Bronchial epithelial cell (primary cell): ENCODE measurements at regions not wholly inside any gene's neighbourhood (a gene's known extent, or its start where the extent isn't known, plus 50 kb on each side); places are given as distances from the start of the nearest gene placed in this dataset.
"Not testable (repeated sequence)": the region's sequence is repeated elsewhere in the genome, so short reads cannot be mapped to it uniquely, and the experiment has no call there.

Source experiments
- DNase-seq: peaks from one replicate; pipeline ENCODE4 v3.0.0-alpha.2; 2010; ENCODE audit warnings: low read depth
- FAIRE-seq: peaks from 2 replicates; lab custom pipeline; 2011; peaks lifted over from hg19 to GRCh38; lab: Jason Lieb, UNC
- H3K27me3 ChIP-seq: 2 replicates; pipeline ENCODE4 v1.5.1; 2011; ENCODE audit warnings: low read length; ENCODE audit not compliant: control insufficient read depth, insufficient read depth
- H3K36me3 ChIP-seq: 2 replicates; pipeline ENCODE4 v1.5.1; 2011; ENCODE audit warnings: low read length; ENCODE audit not compliant: control insufficient read depth, insufficient read depth
- H3K4me3 ChIP-seq: 2 replicates; pipeline ENCODE4 v1.5.1; 2011; ENCODE audit warnings: mild to moderate bottlenecking, low read depth, low read length, control low read depth
- TF ChIP-seq, protein P1 (sequence below): IDR thresholded peaks from 2 replicates; pipeline ENCODE4 v1.5.1; 2011; ENCODE audit warnings: mild to moderate bottlenecking, moderate library complexity, low read length, control low read depth, inconsistent platforms; ENCODE audit not compliant: insufficient read depth, severe bottlenecking

DNA sequence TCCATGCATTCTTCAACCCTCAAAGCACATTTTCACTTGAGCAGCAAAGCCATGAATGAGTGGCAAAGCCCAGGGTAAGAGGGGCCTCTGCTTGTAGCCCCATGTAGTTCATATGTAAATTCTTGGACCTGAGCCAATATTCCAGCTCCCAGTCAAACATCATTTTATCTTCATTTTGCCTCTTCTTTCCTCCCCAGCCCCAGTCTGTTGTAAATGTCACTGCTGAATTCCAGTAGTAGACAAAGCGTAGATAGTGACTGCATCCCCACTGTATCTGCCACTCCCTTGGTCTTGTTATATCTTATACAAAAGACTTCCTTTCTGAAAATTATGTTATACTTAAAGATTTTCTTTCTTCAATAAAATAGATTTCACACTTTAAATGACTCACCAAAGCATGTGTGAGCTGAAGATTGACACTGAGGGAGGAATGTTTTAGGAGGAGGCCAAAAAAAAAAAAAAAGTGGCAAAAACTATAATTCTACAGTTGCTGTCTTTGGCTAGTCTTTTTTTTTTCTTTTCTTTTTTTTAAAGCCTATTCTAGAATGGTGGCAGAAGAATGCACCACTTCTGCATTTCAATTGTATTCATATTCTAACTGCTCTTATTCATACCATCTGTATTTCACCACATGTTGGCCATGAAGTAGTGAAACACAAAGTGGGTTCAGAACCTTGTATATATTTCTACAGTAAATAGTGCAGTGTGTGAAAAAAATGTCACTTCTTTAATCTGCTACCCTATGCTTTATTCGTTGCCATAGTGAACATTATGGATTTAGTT, 306.1 kb downstream of the CPS1 start:
- no peaks in the 10 kb centered on the region for H3K36me3 ChIP-seq
- no peak overlapping the region for H3K4me3 ChIP-seq
- no peaks in the 10 kb centered on the region for H3K27me3 ChIP-seq
- FAIRE-seq = no peak
- TF ChIP-seq, protein P1, sequence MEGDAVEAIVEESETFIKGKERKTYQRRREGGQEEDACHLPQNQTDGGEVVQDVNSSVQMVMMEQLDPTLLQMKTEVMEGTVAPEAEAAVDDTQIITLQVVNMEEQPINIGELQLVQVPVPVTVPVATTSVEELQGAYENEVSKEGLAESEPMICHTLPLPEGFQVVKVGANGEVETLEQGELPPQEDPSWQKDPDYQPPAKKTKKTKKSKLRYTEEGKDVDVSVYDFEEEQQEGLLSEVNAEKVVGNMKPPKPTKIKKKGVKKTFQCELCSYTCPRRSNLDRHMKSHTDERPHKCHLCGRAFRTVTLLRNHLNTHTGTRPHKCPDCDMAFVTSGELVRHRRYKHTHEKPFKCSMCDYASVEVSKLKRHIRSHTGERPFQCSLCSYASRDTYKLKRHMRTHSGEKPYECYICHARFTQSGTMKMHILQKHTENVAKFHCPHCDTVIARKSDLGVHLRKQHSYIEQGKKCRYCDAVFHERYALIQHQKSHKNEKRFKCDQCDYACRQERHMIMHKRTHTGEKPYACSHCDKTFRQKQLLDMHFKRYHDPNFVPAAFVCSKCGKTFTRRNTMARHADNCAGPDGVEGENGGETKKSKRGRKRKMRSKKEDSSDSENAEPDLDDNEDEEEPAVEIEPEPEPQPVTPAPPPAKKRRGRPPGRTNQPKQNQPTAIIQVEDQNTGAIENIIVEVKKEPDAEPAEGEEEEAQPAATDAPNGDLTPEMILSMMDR = no peak
- no peak for DNase-seq

DNA sequence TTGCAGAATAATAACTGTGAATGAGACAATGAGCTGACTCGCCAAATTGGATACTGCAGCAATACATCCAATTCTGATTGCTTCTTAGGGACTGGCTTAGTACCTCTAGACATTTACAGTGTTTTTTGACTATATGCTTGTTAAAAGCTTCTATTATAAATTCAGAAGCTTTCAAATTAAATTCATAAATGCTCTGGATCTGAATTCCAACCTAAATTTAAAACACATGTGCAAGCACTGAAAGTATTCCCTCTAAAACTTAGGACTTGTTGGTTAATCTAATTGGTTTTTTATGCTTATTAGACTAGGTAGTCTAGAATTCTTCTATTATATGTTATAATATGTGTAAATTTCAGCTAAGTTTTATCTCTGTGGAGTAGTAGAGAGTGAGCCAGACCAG, 306.9 kb downstream of the CPS1 start:
- H3K27me3 ChIP-seq = no peaks in the 10 kb centered on the region
- H3K4me3 ChIP-seq = no peak overlapping the region
- DNase-seq (no peak), FAIRE-seq (no peak)
- H3K36me3 ChIP-seq = no peaks in the 10 kb centered on the region
- TF ChIP-seq, protein P1 = no peak

DNA sequence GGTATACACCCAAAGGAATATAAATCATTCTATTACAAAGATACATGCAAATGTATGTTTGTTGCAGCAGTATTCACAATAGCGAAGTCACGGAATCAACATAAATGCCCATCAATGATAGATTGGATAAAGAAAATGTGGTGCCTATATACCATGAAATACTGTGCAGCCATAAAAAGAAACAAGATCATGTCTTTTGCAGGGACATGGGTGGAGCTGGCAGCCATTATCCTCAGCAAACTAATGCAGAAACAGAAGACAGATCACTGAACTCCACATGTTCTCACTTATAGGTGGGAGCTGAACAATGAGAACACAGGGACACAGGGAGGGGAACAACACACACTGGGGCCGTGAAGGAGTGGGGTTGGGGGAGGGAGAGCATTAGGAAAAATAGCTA, 315.2 kb downstream of the CPS1 start:
- not testable (repeated sequence) for H3K4me3 ChIP-seq, H3K36me3 ChIP-seq, H3K27me3 ChIP-seq, DNase-seq, FAIRE-seq

DNA sequence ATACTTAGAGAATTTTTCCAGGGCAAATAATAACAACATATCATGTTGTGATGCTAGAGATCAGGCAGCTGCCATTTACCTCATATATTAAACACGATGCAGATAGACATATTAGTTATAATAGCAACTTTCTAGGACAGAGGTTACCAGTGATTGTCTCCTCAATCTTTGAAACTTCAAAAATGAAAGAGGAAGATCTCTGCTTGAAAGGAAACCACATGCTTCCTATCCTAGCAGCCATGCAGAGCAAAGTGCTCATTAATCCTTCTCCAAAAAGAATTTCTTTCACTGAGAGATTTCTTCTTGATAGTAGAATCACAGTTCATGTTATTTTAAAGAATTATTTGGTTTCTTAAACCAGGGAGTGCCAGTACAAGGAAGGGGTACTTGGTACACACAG, 317.2 kb downstream of the CPS1 start:
- TF ChIP-seq, protein P1 = no peak
- DNase-seq (no peak), FAIRE-seq (no peak)
- no peaks in the 10 kb centered on the region for H3K27me3 ChIP-seq
- no peaks in the 10 kb centered on the region for H3K36me3 ChIP-seq
- no peak overlapping the region for H3K4me3 ChIP-seq

GRCh38 chr2:210884227-210884626, 327.8 kb downstream of the CPS1 start:
- DNase-seq (no peak), FAIRE-seq (no peak)
- H3K4me3 ChIP-seq = no peak overlapping the region
- H3K27me3 ChIP-seq = no peaks in the 10 kb centered on the region
- no peaks in the 10 kb centered on the region for H3K36me3 ChIP-seq
- TF ChIP-seq, protein P1 = no peak

DNA sequence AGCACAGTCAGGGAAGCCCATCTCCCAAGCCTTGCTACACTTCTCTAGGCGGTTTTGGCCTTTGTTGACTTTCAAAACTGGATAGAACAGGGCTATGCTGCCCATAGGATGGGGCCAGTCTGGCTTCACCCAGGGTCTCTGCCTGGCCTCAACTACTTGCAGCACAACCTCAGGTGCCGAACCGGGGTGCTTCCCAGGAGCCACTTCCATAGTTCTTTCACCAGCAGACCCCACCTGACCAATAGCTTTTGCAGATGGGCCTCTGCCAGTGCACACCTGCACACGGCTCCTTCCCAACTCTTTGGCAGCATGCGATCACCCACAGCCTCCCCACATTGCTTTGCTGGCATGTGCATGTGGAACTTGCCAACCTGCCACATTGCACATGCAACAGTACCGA, 331.6 kb downstream of the CPS1 start:
- FAIRE-seq (no peak), DNase-seq (no peak)
- TF ChIP-seq, protein P1 = no peak
- H3K36me3 ChIP-seq = no peaks in the 10 kb centered on the region
- H3K4me3 ChIP-seq = no peak overlapping the region
- H3K27me3 ChIP-seq = no peaks in the 10 kb centered on the region
